ENCODE measurements at regions not wholly inside any gene's neighbourhood (a gene's known extent, or its start where the extent isn't known, plus 50 kb on each side); places are given as distances from the start of the nearest gene placed in this dataset.

DNA sequence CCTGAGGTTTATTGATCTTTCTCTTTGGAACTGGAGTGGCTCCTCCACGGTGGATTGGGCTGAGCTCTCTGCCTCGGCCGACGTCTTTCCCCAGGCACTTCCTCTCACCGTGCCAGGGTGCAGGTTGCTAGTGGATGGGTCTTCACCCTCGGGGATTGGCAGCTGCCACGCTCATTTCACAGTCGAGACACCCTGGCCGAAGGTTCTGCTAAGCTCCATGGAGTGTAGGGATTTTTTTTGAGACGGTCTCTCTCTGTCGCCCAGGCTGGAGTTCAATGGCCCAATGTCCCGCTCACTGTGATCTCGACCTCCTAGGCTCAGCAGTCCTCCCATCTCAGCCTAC lies 280.8 kb downstream of the SEC14L1 start:
- DNase-seq = peak; percentile 86 to 87

DNA sequence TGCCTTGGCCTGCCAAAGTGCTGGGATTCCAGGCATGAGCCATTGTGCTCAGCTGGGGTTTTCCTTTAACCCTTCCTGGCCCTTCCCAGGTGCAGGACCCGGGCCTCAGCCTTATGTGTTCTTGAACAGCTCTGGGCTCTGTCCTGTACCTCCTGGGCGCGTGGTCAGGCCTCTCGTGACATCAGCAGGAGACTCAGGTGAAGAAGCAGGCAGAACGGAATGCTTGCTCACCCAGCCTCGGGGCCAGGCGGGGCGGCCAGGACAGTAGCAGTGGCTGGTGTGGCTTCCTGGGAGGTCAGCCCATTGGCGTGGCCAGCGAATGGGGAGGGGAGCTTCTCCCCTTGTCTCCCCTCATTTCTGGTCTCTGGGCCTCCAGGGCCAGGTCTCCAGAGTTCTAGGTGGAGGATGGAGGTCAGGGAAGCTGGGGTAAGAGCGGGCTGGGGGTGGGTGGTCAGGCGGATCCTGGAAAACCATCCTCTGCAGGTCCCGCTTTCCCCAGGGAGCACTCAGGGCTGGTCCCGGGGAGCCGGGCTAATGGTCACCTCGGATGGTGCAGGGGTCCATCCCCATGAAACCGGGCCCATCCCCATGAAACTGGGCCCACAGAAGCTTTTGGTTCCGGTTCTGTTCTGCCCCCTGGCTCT lies 281.5 kb downstream of the SEC14L1 start:
- DNase-seq = no peak

DNA sequence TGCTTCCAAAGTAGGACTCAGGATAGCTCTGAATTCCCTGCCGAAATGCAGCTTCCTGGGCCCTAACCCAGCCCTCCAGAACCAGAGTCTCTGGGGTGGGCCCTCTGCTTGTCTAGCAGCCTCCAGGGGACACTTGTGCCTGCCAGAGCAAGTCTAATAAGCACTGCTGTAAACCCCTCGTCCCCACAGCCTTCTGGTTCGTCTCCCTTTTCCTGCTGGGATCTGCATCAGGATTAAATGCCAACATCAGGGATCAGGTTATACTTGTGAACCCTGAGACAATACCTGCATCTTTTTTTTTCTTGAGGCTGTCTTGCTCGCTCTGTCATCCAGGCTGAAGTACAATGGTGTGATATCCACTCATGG lies 282.0 kb downstream of the SEC14L1 start:
- DNase-seq = peak; percentile 77 to 93

DNA sequence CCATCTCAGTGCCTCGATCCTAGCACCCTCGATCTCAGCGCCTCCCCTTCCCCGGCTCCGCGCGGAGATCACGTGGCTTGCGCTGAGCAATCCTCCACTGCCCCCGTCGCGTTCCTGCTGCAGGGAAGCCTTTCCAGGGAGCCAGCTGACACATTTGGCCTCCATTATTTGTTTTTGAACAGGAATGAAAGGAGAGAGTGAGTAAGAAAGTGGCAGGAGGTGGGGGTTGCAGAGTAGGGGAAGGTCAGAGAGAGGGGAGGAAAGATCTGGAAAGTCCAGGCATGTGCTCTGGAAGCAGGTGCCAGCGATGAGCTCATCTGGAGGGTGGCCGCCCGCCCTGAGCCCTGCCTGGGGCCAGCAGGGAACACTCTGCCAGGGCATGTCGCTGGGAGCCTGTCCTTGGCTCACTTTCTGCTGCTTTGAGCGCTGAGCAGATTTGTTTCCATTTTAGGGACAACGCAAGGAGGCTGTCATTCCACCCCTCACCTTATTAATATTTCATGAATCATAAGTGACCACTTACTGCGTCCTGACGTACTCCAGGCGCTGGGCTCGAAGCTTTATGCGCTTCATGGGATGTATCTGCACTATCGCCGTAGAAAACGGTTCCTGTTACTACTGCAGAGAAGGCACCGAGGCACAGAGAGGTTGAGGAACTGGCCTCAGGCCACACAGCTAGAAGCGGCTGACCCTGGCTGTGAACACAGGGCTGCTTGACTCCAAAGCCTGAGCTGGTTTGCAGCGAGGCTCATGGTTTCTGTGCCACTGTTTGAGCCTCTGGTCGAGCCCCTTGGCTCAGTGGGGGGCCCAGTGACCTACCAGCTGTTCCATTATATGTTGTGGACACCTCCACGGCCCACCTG lies 283.1 kb downstream of the SEC14L1 start:
- no peak for DNase-seq

DNA sequence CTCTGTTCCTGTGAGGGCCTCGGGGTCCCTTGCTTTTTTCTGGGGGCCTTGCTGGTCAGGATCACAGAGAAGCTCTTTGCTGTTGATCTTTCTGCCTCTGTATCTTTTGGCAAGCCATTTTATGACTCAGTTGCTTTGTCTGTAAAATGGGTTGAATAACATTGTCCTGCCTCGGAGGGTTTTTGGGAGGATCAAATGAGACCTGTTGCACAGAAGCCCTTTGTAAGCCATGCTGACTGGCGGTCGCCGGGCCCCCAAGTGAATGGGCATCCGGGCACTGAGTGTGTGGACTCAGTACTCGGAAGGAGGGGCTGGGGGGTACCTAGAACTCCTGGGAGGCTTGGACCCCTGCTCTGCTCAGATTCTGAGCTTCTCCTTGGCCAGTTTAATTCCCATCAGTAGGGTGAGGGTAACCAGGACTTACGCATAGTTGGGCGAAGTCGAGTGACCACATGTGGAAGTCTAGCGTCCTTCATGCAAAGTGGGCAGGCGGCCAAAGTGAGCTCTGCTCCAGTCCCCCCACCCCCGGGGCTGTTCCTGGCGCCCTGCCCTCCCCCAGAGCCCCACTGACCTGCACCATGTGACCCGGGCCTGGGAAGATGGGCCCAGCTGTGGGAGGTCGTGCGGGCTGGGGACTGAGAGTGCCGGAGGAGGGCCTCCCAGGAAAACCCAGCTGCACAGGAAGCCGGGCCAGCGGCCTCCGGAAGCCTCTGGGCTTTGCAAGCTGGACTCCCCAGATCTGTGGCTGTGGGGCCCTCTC lies 284.0 kb downstream of the SEC14L1 start:
- no peak for DNase-seq

DNA sequence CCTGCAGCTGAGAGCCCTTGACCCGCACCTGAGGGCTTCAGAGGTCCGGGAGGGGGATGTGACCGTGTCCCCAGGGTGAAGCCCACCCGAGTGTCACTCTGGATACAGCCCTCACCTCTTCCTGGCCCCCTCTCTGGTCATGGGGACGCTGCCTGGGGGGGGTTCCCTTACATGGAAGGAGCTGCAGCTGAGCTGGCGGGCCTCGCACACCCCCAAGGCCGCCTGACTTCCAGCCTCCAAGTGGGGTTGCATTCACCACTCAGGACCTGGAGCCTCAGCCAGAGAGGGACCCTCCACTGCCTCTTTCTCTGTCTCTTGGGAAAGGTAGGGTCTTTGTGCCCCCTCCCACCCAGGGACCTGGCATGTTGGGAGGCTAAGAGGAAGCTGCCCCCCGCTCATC lies 284.6 kb downstream of the SEC14L1 start:
- no peak for DNase-seq

DNA sequence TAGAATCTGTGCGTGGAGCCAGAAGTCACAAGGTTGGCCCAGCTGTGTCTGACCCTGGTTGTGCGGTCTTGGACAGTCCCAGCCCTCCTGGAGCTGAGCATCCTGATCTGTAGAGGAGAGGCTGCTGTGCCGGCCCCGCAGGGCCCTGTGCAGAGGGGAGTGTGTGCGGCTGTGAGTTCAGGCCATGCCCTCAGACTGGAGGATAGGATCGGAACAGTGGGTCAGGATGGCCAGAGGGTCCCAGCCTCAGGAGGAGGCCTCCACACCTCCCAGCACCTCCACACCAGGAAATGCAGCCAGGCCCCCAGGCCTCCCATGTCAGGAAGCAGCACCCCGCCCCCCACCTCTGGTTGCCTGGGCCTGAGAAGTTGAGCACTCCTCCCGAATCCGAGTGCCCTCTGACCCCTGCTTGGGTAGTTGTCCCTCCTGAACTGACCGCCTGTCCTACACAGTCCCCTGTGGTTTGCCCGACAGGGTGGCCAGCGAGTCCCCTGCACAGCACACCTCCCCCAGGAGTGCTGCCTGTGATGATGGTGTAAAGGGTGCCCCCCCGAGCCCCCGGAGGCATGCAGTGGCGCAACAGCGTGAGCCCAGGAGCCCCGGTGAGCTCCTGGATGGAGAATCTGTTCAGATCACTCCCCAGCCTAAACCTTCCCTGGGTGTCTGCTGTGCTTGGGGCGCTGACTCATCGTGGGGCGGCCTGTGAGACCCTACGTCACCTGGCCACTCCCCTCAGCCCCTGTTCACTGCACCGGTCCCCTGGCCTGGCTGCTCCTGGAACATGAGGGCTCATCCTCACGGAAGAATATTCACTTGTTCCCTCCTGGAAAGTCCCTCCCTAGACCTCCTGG lies 285.2 kb downstream of the SEC14L1 start:
- DNase-seq = no peak

DNA sequence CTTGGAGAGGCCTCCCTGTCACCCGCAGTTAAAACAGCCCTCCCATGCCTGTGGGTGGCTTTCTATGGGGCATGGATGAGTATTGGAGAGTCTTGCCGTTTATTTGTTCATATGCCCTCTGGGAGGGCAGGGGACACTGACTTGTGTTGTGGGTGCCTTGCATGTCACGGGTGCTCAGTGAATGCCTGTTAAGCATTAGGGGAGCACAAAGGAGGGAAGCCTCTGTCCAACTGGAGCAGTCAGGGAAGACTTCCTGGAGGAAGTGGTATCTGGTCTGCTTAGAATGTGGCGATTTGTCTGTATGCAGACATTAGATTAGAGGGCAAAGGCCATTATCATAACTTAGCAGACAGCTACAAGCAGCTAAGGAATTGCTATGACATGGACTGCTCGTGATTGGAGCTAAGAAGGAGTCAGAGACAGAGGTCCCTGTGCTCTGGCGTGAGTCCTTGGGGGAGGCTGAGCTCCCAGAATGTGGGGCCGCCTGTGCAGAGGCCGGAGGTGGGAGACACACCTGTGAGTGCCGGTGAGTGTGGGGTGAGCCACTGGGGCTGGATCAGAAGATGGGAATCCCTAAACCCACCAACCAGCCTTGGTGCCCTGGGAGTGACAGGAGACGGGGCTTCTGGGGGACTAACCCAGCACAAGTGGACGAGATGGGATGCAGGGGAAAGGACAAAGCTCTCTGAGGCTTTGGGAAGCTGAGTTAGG lies 286.1 kb downstream of the SEC14L1 start:
- DNase-seq = no peak

DNA sequence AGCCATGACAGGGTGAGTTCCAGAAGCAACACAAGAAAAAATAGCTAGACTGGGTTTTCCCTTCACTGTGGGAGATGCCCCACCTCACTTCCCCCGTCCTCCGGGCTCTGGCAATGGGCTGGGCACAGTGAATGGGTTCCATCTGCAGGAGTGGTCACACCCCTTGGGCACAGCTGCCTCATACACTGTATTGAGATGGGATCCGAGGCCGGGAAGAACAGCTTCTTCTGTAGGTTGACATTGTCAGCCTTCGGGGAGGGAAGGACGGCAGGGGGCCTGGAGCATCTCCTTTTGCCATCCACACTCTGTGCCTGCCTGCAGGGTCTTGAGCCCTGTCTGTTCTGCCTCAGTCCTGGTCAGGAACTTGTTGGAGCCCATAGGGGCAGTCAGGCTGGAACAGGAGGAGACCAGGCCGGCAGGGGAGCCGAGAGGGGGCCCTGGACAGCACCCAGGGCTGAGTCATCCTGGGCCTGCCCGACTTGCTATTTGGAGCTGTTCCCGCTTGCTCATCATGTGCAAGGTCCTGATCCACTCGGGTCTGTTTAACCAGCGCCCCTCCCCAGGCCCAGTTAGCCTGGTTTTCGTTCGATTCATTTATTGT lies 286.7 kb downstream of the SEC14L1 start:
- DNase-seq = peak in 1 of 2 experiments; percentile 53

DNA sequence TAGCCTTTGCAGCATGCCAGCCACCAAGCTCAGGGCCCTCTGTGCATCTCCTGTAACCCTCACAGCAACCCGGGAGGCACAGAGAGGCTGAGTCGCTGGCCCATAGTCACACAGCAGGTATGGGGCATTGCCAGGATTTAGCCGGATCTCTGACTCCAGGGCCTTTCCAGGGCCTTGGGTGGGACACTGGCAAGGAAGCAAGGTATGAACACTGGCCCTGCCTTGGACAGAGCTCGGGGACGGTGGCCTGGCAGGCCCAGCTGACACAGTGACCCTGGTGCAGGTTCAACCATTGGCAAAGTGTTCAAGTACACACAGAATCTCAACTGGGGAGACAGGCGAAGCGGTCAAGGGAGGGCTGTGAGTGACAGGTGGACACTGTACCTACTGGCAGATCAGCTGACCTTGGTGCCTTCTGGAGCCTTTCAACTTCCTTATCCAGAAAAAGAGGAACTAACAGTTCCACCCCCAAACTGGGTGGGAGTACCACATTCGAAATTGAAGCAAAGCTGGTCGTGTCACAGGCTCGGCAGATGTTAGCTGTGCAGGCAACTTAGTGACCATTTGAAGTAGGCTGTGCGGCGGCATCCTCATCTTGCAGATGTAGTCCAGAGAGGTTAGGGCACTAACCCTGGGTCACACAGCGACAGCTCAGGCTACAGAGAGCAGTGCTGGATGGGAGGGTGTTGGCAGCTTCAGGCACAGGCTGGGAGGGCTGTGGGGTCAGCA lies 287.4 kb downstream of the SEC14L1 start:
- DNase-seq = no peak

DNA sequence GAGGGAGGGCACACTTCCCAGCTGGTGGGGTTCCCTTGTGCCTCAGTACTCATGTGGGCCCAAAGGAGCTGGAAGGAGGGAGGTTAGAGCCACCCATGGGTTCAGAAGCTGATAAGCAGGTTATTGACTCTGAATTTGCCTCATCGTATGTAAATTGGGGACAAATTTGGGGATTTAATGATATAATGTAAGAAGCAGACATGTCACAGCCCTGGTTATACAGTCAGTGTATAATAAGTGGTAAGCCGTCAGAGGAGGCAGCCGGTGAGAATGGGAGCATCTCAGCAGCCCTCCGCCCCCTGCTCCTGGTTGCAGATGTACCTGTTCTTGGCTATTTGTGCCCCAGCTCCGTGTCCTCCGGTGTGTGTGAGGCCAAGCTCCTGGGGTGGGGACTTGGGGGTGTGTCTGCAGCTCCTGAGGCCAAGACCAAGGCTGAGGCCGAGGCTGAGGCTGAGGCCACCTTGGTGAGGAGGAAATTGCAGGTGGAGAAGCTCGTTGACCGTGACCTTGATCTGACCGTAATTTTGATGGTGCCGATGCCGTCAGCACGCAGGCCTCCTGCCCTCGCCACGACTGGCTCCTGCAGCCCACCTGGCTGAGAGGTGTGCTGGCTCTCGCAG lies 288.1 kb downstream of the SEC14L1 start:
- no peak for DNase-seq

DNA sequence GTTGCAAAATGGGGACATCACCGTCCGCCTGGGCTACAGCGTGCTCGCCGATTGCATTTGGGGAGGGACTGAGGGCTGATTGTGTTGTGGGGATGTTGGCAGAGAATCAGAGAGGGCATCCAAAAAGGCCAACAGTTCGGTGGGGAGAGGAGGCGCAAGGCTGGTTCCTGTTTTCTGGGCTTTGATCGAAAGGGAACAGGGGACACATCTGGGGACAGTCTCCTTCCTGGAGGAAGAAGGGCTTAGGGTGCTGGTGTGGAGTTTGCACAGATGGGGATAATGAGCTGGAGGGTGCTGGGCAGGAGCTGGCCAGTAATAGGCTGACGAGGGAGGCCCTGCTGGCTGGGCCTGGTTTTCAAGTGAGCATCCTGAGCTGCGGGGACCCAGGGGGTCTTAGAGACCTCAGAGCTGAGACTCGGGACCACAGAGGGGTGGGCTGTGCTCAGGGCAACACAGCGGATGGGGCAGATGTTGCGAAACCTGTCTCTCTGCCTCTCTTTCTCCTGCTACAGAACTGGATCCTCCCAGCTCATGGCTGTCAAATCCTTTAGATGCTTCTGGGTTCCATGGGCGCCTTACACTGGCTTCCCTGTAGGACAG lies 288.7 kb downstream of the SEC14L1 start:
- peak; percentile 69 to 87 for DNase-seq

DNA sequence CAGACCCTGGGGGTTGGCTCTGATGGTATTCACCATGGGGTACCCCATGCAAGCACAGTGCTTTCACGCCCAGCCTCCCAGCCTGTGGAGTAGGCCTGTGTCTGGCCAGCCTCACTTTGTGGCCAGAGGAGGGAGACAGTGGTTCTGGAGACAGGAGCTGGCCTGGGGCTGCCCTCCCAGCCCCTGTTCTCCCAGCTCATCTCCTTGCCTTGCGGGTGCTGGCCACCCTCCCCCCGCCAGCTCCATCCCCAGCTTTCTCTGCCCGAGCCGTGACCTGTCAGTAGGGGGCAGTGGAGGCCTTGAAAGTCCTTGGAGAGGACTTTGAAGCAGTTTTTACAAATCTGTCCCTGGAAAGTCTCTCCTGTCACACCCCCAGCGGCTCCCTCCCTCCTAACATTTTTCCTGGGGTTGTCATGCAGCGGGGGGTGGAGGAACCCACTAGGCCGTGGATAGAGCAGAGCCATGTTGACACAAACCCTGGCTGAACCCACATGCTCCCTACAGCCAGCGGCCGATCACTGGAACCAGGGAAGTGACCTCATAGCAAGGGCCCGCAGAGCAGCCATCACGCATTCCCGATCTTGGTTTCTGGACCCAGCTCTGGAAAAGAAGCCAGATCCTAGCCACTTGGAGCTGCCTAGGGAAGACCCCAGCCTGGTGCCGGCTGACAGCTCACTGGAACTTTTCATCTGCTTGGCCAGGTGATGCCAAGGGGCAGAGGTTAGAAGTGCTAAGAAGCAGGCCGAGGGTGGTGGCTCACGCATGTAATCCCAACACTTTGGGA lies 289.4 kb downstream of the SEC14L1 start:
- DNase-seq = peak; percentile 88

DNA sequence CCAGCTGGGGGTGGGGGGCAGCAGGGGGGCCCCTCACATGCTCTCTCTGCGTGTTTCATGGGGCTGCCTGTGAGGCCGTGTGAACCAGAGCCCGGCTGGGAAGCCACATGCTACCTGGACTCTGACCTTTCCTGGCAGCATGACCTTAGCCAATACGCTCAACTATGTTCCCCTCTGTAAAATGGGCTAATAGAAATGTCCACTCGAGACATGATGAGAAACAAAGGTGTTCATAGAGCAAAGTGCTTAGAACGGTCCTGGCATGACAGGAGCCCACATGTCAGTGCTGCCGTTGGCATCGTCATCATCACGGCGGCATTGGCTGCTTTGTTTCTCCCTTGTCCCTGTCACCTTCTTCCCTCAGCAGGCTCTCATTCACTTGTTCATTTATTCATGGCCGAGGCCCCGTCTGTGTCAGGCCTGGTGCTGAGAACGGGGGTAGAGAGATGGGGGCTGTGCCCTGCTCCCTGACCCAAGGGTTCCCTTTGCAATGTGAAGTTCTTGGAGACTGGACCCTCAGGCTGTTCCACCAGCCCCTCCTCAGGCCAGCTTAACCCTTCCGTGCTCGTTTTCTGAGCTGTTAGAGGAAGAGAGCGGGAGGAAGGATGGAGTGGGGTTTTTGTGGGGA lies 291.4 kb downstream of the SEC14L1 start:
- no peak for DNase-seq

DNA sequence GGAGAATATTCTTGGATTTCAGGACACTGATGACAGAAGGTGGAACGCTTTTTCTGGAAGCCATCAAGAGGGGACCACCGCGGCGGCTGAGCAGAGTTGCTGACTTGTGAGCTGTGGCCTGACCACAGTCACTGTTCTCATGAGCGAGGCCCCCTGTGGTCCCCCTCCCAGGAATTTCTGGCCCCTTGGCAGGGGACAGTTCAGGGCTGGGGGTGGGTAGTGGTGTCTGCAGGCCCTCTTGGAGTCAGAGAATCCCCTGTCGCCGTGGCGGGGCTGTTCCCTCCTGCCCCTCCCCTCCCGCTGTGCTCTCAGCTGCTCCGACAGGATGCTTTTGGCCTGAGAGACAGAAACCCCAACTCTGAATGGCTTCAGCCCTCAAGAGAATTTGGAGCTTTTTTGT lies 292.0 kb downstream of the SEC14L1 start:
- no peak for DNase-seq

DNA sequence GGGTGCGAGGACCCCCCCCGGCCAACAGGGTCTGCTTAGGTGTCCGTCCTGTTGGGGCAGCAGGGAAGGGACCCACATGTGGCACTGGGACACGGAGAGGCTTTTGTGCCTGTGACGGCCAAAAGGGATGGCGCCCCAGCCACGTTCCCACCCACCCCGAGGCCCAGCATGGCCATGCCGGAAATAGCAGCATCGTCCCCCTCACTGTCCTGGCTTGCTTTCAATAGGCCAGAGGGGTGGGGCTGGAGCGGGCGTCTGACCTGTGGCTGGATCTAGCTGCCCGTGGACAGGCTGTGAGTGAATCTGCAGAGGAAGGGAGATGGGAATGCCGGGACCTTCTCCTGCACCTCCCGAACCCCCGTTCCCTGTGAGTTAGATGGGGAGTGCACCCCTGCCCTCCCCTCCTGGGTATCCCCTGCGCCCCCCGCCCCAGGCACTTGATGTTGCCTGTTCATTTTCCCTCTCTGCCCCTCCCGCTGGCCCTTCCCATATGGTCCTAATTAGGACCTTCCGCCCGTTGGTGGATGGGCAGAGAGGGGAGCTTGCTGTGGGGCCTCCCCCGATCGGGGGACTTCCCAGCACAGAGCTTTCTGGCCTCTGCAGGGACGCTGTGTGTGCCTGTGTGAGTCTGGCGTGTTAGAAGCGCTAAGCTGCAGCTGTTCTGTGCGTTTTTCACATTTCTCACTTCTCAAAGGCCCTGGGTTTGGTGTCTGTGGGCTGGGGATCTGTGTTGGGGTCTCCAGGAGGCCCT lies 292.8 kb downstream of the SEC14L1 start:
- peak in 1 of 2 experiments; percentile 57 for DNase-seq

DNA sequence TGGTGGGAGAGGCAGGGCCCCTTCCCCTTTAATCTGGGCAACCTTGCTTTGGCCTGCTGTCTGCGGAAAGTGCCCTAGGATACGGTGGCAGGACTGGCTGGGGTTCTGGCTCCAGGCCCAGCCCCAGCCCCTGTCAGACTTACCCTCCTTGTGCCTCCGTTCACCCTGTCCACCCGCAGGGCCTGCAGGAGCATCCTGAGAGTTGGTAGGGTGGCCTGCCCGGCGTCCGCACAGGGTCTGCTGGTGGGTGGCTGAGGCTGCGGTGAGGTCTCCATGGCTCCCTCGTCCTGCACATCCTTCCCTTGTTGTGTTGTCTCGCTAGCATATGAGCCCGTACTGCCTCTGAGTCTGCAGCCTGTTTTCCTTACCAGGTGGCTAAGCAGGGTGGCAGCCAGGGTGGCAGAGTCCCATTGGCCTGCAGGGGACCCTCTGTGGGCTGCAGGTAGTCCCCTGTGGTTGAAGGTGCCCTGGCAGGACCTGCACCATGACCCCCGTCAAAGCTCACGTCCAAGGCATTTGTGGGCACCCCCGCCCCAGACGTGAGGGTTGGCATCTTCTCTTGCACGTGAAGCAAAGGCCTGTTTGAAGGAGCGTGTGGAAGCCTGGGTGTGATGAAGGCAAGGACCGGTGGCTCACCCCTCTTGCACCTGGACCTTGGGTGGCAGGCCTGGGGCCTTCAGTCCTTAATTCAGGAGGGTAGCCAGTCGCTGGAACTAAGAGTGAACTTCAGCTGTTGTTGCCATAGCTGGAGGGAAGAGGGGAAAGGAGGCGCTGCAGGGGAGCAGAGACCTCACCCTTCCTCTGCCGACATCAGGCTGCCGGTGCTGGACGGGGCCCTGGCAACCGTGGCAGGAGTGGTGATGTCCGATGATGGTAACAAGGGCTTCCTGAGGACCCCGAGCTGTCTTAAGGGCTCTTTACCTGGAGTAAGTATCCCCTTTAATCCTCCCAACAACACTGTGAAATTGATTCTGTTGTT lies 293.7 kb downstream of the SEC14L1 start:
- DNase-seq = no peak

All from NCI-H524 (cell line).